H9 (cell line): ENCODE measurements at regions not wholly inside any gene's neighbourhood (a gene's known extent, or its start where the extent isn't known, plus 50 kb on each side); places are given as distances from the start of the nearest gene placed in this dataset.

Source experiments
- DNase-seq: peaks from one replicate; pipeline ENCODE4 v3.0.0-alpha.2; 2017
- H2AFZ ChIP-seq: one replicate; pipeline ENCODE4 v1.6.1; 2013; ENCODE audit warnings: mild to moderate bottlenecking, low read length, control low read depth, moderate library complexity
- H2AK5ac ChIP-seq: 2 replicates; pipeline ENCODE4 v1.6.1; 2013; ENCODE audit warnings: low read length, control low read depth, mixed read lengths; ENCODE audit not compliant: insufficient read length
- H2BK120ac ChIP-seq: one replicate; pipeline ENCODE4 v1.6.1; 2013; ENCODE audit warnings: low read depth, mild to moderate bottlenecking, low read length, control low read depth, inconsistent platforms; ENCODE audit not compliant: poor library complexity, severe bottlenecking
- H2BK12ac ChIP-seq: 2 replicates; pipeline ENCODE4 v1.6.1; 2013; ENCODE audit warnings: low read length, control low read depth, mixed read lengths, low read depth; ENCODE audit not compliant: insufficient read length
- H2BK15ac ChIP-seq: 2 replicates; pipeline ENCODE4 v1.6.1; 2013; ENCODE audit warnings: low read depth, low read length, control low read depth
- H2BK20ac ChIP-seq: one replicate; pipeline ENCODE4 v1.6.1; 2013; ENCODE audit warnings: low read depth, mild to moderate bottlenecking, low read length, control low read depth, inconsistent platforms; ENCODE audit not compliant: poor library complexity, severe bottlenecking
- H2BK5ac ChIP-seq: 2 replicates; pipeline ENCODE4 v1.6.1; 2013; ENCODE audit warnings: low read length, control low read depth, mixed read lengths; ENCODE audit not compliant: insufficient read length
- H3K14ac ChIP-seq: 2 replicates; pipeline ENCODE4 v1.6.1; 2013; ENCODE audit warnings: low read length, control low read depth; ENCODE audit not compliant: insufficient read depth
- H3K18ac ChIP-seq: 2 replicates; pipeline ENCODE4 v1.6.1; 2013; ENCODE audit warnings: low read depth, mild to moderate bottlenecking, mixed read lengths, low read length, control low read depth; ENCODE audit not compliant: insufficient read length
- H3K23ac ChIP-seq: 2 replicates; pipeline ENCODE4 v1.6.1; 2013; ENCODE audit warnings: low read length, control low read depth, mixed read lengths, low read depth; ENCODE audit not compliant: insufficient read length
- H3K23me2 ChIP-seq: 2 replicates; pipeline ENCODE4 v1.6.1; 2013; ENCODE audit warnings: low read depth, mild to moderate bottlenecking, mixed read lengths, low read length, control low read depth; ENCODE audit not compliant: insufficient read length, poor library complexity, severe bottlenecking
- H3K27ac ChIP-seq: 2 replicates; pipeline ENCODE4 v1.5.1; 2013; ENCODE audit warnings: low read length, control low read depth, mixed read lengths, low read depth; ENCODE audit not compliant: insufficient read length
- H3K27me3 ChIP-seq: 2 replicates; pipeline ENCODE4 v1.6.1; 2013; ENCODE audit warnings: low read length, control low read depth, inconsistent platforms; ENCODE audit not compliant: insufficient read depth
- H3K4ac ChIP-seq: 2 replicates; pipeline ENCODE4 v1.6.1; 2013; ENCODE audit warnings: low read depth, mild to moderate bottlenecking, control low read depth, inconsistent platforms, low read length, moderate library complexity
- H3K4me1 ChIP-seq: 2 replicates; pipeline ENCODE4 v1.6.1; 2013; ENCODE audit warnings: low read length, control low read depth, inconsistent platforms; ENCODE audit not compliant: insufficient read depth
- H3K4me2 ChIP-seq: 2 replicates; pipeline ENCODE4 v1.6.1; 2013; ENCODE audit warnings: low read length, control low read depth, mixed read lengths; ENCODE audit not compliant: insufficient read length, insufficient read depth
- H3K56ac ChIP-seq: 2 replicates; pipeline ENCODE4 v1.6.1; 2013; ENCODE audit warnings: low read depth, mild to moderate bottlenecking, mixed read lengths, low read length, control low read depth; ENCODE audit not compliant: insufficient read length
- H3K79me1 ChIP-seq: 2 replicates; pipeline ENCODE4 v1.6.1; 2013; ENCODE audit warnings: low read depth, mild to moderate bottlenecking, moderate library complexity, low read length, control low read depth, inconsistent platforms; ENCODE audit not compliant: insufficient read depth, poor library complexity, severe bottlenecking
- H3K79me2 ChIP-seq: 2 replicates; pipeline ENCODE4 v1.6.1; 2013; ENCODE audit warnings: low read length, control low read depth, inconsistent platforms; ENCODE audit not compliant: insufficient read depth
- H3K9ac ChIP-seq: 2 replicates; pipeline ENCODE4 v1.6.1; 2013; ENCODE audit warnings: low read length, control low read depth, mixed read lengths; ENCODE audit not compliant: insufficient read length; ENCODE audit errors: extremely low read depth
- H3K9me3 ChIP-seq: one replicate; pipeline ENCODE4 v1.6.1; 2013; ENCODE audit warnings: low read depth, low read length, inconsistent platforms; ENCODE audit not compliant: control insufficient read depth
- H3T11ph ChIP-seq: one replicate; pipeline ENCODE4 v1.6.1; 2013; ENCODE audit warnings: mild to moderate bottlenecking, low read length, control low read depth, inconsistent platforms
- H4K20me1 ChIP-seq: one replicate; pipeline ENCODE4 v1.6.1; 2013; ENCODE audit not compliant: control insufficient read depth, insufficient read length, insufficient read depth
- H4K5ac ChIP-seq: 2 replicates; pipeline ENCODE4 v1.6.1; 2013; ENCODE audit warnings: low read depth, mild to moderate bottlenecking, mixed read lengths, low read length, control low read depth; ENCODE audit not compliant: insufficient read length
- H4K8ac ChIP-seq: replicated peaks from 2 replicates; pipeline ENCODE4 v1.6.1; 2013; ENCODE audit warnings: low read length, control low read depth, mixed read lengths, low read depth; ENCODE audit not compliant: insufficient read length
- H4K91ac ChIP-seq: 2 replicates; pipeline ENCODE4 v1.6.1; 2013; ENCODE audit warnings: low read depth, mild to moderate bottlenecking, moderate library complexity, mixed read lengths, low read length, control low read depth; ENCODE audit not compliant: insufficient read length
- H3K27ac Mint-ChIP-seq, 3 experiments: 2 replicates in 2 of 3; 3 replicates in 1 of 3; pipeline ENCODE4 v1.8.0; 2020 to 2021; ENCODE audit warnings: mixed read lengths in 3 of 3, mild to moderate bottlenecking in 1 of 3, moderate library complexity in 1 of 3
- H3K27me3 Mint-ChIP-seq: 2 replicates; pipeline ENCODE4 v1.8.0; 2021; ENCODE audit warnings: low read depth, mild to moderate bottlenecking, moderate library complexity, mixed read lengths
- H3K36me3 Mint-ChIP-seq, 3 experiments: 2 replicates in 2 of 3; 3 replicates in 1 of 3; pipeline ENCODE4 v1.8.0; 2020 to 2021; ENCODE audit warnings: low read depth in 3 of 3, mixed read lengths in 3 of 3; ENCODE audit not compliant: insufficient read depth in 1 of 3
- H3K4me1 Mint-ChIP-seq, 2 experiments: 2 replicates each; pipeline ENCODE4 v1.8.0; 2020; ENCODE audit warnings: mixed read lengths in 2 of 2
- H3K4me3 Mint-ChIP-seq, 2 experiments: 2 replicates in 1 of 2; 3 replicates in 1 of 2; pipeline ENCODE4 v1.8.0; 2020 to 2021; ENCODE audit warnings: mild to moderate bottlenecking in 2 of 2, mixed read lengths in 2 of 2, moderate library complexity in 1 of 2
- H3K9me3 Mint-ChIP-seq, 2 experiments: 2 replicates in 1 of 2; 3 replicates in 1 of 2; pipeline ENCODE4 v1.8.0; 2020; ENCODE audit warnings: mild to moderate bottlenecking in 2 of 2, mixed read lengths in 2 of 2, moderate library complexity in 1 of 2
- CTCF ChIP-seq: fragments of 200-600 bp; sonication (generic); conservative IDR thresholded peaks from 3 replicates; pipeline ENCODE4 v1.8.0; 2021; ENCODE audit warnings: antibody characterized with exemption, mild to moderate bottlenecking
- WGBS: extraction: QIAGEN DNeasy Blood & Tissue Kit; methylation state at CpG from one replicate; pipeline ENCODE4 v1.1.7; 2013; ENCODE audit warnings: missing lambda C conversion rate, low lambda C conversion rate, mixed read lengths; ENCODE audit not compliant: insufficient read length; ENCODE audit errors: extremely low coverage; 5-methylcytosine and 5-hydroxymethylcytosine counted together

GRCh38 chr6:169938731-169939130 lies 187.3 kb downstream of the ERMARD start:
- H3K23me2 ChIP-seq = no peaks in the 10 kb centered on the region
- no peak overlapping the region for H2BK12ac ChIP-seq
- H3K27ac ChIP-seq = no peak overlapping the region
- H4K8ac ChIP-seq = no peak overlapping the region
- no peaks in the 10 kb centered on the region for H3K79me2 ChIP-seq
- H3K4me1 Mint-ChIP-seq = peaks cover 5 to 16% of the 10 kb centered on the region in 2 experiments
- WGBS = no CpG with 5 or more reads among the region's 15 CpGs
- H3K27me3 ChIP-seq = no peaks in the 10 kb centered on the region; the same call in 1 of the 2 replicates
- no peak overlapping the region for H3T11ph ChIP-seq
- H2BK5ac ChIP-seq = no peak overlapping the region
- no peaks in the 10 kb centered on the region for H3K4me1 ChIP-seq
- no peaks in the 10 kb centered on the region; a peak in 2 of 7 replicates for H3K36me3 Mint-ChIP-seq
- H3K56ac ChIP-seq = no peak overlapping the region
- H2BK15ac ChIP-seq = no peak overlapping the region
- no peak overlapping the region for H3K4ac ChIP-seq
- DNase-seq = no peak
- no peak overlapping the region for H4K91ac ChIP-seq
- no peak overlapping the region for H3K9ac ChIP-seq
- no peak overlapping the region for H2BK20ac ChIP-seq
- no peak overlapping the region for H3K4me2 ChIP-seq
- H3K9me3 ChIP-seq = no peaks in the 10 kb centered on the region
- no peak overlapping the region for H3K23ac ChIP-seq
- peak overlapping the region in 1 of 3 experiments; percentile 92; a peak in 1 of 7 replicates for H3K27ac Mint-ChIP-seq
- H3K18ac ChIP-seq = no peak overlapping the region
- H2AK5ac ChIP-seq = no peak overlapping the region
- no peaks in the 10 kb centered on the region for H3K9me3 Mint-ChIP-seq
- no peak overlapping the region for H2BK120ac ChIP-seq
- no peak overlapping the region for H2AFZ ChIP-seq
- H3K14ac ChIP-seq = no peak overlapping the region; the same call in 1 of the 2 replicates
- no peaks in the 10 kb centered on the region for H4K20me1 ChIP-seq
- H3K79me1 ChIP-seq = no peaks in the 10 kb centered on the region
- H3K27me3 Mint-ChIP-seq = peaks cover 81% of the 10 kb centered on the region
- H4K5ac ChIP-seq = no peak overlapping the region
- no peak overlapping the region for H3K4me3 Mint-ChIP-seq
- TF ChIP-seq CTCF = no peak
